ENCODE measurements at regions not wholly inside any gene's neighbourhood (a gene's known extent, or its start where the extent isn't known, plus 50 kb on each side); places are given as distances from the start of the nearest gene placed in this dataset.
"Not testable (repeated sequence)": the region's sequence is repeated elsewhere in the genome, so short reads cannot be mapped to it uniquely, and the experiment has no call there.

DNA sequence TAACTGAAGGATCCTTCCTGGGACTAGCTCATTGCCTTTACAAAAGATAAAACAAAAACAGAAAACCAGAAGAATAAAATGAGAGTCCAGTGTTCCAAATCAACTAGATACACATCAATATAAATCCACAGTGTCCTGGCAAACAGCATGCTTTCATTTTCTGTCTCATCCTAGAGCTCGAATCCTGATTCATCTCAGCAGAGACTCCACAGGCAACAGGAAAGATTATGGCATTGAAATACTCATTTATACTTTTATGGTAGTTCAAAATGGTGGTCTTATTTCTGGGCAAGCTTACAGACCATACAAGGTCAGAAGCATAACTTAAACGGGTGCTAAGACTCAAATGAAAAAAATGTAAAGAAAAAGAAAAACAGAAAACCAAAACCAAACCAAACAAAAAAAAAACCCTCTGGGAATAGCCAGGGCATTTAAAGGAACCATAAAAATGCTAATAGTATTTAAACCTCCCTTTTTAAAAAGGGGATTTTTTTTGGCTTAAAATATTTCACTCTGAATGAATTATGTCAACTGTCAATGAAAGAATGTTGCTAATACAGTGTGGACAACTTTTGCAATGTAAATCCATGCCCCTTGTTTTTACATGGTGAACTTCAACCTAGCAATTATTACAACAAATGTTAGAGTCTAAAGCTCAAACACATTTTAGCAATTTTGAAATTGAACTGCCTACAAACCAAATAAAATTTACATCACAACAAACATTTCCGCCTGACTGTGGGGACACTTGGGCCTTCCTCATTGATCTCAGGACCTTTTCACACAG, 57.9 kb downstream of the GPR101 start:
- no peak for DNase-seq

DNA sequence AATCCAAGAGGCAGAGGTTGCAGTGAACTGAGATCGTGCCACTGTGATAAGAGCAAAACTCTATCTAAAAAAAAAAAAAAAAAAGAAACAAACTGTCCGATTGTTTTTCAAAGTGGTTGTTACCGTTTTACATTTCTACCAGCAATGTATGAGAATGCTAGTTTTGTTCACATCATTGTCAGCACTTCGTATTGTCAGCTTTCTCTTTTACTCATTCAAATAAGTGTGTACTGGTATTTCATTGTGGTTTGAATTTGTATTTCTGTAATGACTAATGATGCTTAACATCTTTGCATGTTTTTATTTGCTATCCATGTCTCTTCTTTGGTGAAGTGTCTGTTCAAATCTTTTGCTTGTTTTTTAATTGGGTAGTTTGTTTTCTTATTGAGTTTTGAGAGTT, 65.8 kb downstream of the GPR101 start:
- no peak for DNase-seq

DNA sequence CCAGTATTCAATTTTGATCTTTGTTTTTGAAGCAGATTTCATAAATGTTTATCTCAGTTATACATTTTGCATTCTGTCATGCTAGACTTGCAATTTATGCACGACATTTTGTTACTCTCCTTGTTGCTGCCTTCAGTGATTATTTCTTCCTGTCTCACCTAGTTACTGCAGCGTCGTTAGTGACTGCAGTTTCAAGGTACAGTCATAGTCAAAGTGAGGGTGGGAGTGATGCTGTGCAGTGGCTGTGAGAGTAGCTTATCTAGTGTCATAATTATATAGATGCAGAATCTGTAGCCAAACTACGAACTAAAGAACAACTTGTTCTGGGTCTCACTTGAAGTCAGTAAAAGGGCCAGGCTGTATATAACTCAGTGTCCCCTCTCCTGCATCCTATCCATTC, 69.8 kb downstream of the GPR101 start:
- no peak for DNase-seq

DNA sequence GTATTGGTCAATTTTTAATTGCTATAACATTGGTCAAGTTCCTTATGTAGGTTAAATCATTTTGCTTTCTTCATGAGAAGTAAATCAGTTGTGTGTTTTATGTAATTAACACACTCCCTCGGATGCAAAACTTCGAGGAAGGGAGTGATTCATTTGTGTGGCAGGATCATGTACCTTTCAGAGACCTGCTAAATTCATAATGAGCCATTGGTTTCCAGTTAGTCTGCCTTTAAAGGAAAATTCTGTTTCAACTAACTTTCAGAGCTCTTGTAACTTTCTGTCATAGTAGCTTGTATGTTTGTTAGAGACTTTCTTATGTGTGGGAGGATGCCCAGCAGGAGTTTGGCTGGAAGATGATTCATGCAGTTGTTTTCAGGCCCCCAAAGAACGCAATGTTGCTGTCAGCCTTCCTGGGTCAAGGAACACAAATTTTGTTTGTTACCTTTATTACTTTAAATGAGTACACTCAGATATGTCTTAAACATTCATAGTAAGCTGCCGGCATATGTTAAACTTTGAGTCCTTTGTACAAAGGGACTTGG, 72.1 kb downstream of the GPR101 start:
- DNase-seq, result no peak

DNA sequence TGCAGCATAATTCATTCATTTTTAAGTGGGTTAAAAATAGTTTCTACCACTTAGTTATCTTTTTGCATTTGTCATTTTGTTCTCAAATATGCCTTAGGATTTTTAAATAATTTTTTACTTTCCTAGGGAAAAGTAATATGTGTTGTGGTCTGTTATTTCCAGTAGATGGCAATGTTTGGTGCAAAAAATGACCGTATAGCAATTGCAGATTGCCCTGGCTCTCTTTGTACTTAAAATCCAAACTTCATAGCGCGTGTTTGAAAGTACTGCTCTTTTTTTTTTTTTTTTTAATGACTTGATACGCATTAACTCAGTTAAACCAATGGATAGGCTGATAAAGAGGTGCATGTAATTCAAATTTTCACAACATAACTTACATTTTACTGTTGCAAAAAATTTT, 74.4 kb upstream of the RBMX start:
- no peak for DNase-seq

DNA sequence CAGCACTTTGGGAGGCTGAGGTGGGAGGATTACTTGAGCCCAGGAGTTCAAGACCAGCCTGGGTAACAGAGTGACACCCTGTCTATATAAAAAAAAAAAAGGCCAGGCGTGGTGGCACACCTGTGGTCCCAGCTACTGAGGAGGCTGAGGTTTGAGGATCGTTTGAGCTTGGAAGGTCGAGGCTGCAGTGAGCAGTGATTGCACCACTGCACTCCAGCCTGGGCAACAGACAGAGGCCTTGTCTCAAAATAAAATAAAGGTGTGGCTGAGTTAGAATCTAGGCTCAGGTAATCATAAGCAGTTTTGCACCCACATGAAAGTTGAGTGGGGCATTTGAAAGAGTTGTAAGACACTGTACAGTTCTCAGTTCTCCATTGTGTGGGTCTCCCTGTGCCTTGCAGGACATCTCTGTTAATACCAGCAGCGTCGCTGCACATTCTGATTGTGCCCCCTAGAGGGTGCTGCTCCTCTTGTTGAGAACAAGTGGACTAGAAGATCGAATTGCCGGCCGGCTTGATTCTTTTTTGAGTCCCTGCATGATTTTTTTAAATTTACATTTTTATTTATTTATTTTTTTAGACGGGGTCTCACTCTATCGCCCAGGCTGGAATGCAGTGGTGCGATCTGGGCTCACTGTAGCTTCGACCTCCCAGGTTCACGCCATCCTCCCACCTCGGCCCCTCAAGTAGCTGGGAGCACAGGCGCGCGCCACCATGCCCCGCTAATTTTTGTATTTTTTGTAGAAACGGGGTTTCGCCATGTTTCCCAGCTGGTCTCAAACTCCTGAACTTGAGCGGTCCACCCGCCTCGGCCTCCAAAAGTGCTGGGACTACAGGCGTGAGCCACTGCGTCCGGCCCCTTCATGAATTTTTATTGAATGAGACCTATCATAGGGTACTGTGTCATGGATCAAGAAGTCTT, 73.6 kb upstream of the RBMX start:
- DNase-seq, result peak; percentile 16

DNA sequence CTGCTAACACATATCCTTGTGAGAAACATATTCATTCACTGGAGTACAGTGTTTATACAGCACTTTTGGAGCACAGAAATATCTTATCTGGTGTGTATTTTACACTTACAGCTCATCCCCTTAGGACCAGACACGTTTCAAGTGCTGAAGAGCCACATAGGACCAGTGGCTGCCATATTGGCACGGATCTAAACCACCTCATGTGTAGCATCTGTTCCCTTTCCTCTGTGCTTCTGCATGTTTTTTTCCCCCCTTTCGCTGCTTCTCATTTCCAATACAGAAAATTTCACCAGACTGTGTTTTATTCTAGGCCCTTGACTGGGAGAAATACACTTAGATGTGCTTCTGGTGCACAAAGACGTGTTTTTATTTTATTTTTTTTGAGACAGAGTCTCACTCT, 69.7 kb upstream of the RBMX start:
- DNase-seq, result no peak

DNA sequence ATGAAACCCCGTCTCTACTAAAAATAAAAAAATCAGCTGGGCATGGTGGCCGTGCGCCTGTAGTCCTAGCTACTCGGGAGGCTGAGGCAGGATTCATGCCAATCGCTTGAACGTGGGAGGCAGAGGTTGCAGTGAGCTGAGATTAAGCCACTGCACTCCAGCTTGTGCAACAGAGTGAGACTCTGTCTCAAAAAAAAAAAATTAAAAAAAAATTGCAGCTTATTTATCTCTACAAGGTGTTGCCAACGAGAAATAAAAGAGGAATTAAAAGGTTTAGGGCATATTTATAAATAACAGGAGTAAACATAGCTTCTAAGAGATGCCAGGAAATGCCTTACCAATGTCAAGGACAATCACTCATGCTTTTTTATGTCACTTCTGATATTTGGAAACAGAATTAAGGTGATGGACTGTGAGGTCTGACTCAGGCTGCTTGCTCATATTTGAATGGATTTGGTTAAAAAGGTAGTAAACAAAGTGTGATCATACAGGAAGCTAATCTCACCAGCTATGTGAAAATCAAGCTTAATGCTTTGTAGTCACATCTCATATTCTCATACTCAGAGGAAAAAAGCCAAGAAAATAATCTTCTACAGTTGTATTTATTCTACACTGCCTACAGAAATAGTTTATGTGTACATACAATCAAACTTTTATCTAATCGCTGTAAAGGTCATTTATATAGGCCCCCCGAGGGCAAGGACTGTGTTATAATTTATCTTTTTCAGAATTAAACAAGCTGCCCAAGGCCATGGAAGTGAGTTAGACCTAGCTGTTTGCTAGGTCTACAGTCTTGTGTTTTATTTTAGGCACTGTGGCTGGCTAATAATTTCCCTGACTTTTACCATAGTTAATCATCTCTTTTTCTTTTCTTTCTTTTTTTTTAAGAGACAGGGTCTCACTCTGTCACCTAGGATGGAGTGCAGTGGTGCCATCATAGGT, 61.1 kb upstream of the RBMX start:
- DNase-seq, result no peak

DNA sequence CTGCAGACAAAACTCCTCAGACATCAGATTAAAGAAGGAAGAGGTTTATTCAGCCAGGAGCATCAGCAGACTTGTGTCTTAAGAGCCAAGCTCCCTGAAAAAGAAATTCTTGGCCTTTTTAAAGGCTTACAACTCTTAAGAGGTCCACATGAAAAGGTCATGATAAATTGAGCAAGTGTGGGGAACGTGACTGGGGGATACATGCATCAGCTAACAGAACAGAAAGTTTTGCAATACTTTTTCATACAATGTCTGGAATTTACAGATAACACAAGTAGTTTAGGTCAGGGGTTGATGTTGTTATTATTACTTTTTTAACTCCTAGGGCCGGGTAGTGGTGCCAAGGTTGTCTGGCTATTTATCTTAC, 55.6 kb upstream of the RBMX start:
- no peak for DNase-seq

DNA sequence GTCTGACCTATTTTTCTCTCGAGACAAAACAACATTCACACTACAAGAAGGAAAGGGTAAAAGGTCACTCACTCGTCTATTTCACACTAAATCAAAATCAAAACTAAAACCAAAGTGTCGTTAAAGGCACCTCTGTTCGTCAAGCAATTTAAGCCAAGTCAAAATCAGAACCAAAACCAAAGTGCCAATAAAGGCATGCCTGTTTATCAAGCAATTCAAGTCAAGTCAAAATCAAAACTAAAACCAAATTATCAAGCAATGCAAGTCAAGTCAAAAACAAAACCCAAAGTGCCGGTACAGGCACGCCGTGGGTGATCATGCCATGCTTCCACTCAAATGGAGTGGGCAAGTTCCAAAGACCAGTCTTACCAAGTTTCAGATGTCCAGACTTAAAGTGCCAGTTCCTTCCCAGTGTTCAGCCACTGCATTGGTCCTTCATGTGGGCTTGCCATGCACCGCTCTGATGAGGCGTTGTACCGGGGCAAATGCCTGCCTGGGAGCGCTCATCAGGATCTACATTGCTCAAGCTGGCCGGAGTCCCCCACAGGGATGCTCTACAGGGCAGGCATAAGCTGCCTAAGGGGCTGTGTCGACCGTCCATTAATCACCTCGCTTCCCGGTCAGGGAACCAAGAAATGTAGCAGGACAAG, 55.1 kb upstream of the RBMX start:
- DNase-seq, result not testable (repeated sequence)

DNA sequence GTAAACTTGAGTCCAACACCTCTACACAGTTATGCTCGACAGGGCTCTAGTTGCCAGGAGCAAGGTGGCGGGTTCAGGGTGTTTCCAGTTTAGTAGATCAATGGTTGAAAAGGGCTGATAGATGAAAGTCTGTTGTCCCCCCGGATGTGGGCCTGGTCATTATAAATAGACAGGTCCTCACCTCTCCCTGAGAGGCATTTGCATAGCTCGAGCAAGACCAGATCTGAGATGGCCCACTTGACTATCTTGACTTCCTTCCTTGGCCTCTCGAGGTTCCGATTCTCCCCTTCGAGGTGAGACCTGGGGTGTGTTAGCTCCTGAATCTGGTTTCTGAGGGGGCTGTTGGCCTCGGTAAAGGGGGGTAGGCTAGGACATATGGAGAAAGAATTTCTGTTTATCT, 54.1 kb upstream of the RBMX start:
- not testable (repeated sequence) for DNase-seq

DNA sequence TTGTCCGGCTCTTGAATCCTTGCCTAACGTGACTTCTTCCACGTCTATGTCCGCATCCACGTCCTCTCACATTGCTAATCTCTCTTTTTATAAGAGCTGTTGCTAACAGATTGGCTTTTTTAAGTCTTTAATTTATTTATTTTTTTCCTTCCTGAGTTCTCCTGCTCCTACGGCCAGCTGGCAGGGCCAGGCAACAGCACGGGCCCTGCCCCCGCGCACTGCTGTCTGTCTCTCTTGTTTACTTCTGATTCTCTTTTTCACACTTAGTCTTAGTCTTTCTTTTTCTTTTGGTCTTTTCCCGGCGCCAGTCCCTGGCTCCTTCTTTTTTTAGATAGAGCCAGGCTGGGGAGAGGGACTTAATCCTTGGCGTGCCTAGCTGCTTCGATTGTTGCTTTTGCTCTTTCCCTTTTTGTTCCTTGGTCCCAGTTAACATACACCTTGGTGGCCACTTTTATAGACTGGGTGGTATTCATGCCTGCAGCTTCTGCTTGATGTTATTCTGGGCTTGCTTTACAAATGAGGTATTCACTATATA, 53.2 kb upstream of the RBMX start:
- DNase-seq, result no peak

DNA sequence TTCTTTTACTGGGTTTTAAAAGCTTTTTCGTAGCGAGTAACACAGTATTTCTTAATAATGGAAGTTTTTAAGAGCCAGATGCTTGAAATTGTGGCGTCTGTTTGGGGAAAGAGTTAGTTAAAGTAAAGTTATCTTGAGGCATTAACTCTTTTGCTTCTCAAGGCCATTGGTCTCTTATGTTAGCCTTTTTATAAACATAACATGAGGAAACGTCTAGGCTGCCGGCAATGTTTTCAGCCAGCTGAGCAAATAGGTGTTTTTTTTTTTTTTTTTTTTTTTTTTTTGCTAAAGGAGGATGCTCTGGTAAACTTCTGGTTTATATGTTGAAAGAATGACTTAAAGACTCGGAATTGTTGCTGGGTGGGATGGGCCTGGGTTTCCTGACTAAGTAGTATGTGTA, 51.1 kb upstream of the RBMX start:
- DNase-seq, result no peak
